Astrocyte of the cerebellum (primary cell): ENCODE measurements at regions not wholly inside any gene's neighbourhood (a gene's known extent, or its start where the extent isn't known, plus 50 kb on each side); places are given as distances from the start of the nearest gene placed in this dataset.

Experiments used
- DNase-seq: peaks from one replicate; pipeline ENCODE4 v3.0.0-alpha.2; 2011; ENCODE audit warnings: low read depth
- H3K4me3 ChIP-seq: 2 replicates; pipeline ENCODE4 v1.5.1; 2011; ENCODE audit warnings: mild to moderate bottlenecking, low read depth, low read length, moderate library complexity
- CTCF ChIP-seq: IDR thresholded peaks from 2 replicates; pipeline ENCODE4 v1.5.1; 2012; ENCODE audit warnings: low read length, low read depth, moderate library complexity, mild to moderate bottlenecking; ENCODE audit errors: missing control alignments
- in situ Hi-C: cut with HindIII; loops from 2 replicates; pipeline ENCODE4 v1.10.0; 2017; ENCODE audit warnings: low sequenced_read_pairs

- no peak for DNase-seq
- TF ChIP-seq CTCF = no peak
- in situ Hi-C loops = no loop called here
- H3K4me3 ChIP-seq = no peak overlapping the region
Measured at GRCh38 chr6:168948990-168949531, 304.6 kb downstream of the THBS2 start.

GRCh38 chr6:168948002-168948401 is 305.6 kb downstream of the THBS2 start:
- in situ Hi-C loops = no loop called here
- no peak for DNase-seq
- TF ChIP-seq CTCF = no peak
- H3K4me3 ChIP-seq = no peak overlapping the region

- no peak for TF ChIP-seq CTCF
- in situ Hi-C loops = no loop called here
- H3K4me3 ChIP-seq = no peak overlapping the region
- no peak for DNase-seq
Measured at GRCh38 chr6:168943231-168943905, 310.3 kb downstream of the THBS2 start.

- no peak overlapping the region for H3K4me3 ChIP-seq
- no peak for TF ChIP-seq CTCF
- in situ Hi-C loops = no loop called here
- no peak for DNase-seq
Measured at GRCh38 chr6:168942646-168943045, 311.0 kb downstream of the THBS2 start.

GRCh38 chr6:168941036-168941435 is 312.6 kb downstream of the THBS2 start:
- no peak for TF ChIP-seq CTCF
- in situ Hi-C loops = no loop called here
- DNase-seq = no peak
- no peak overlapping the region for H3K4me3 ChIP-seq

- in situ Hi-C loops = no loop called here
- TF ChIP-seq CTCF = no peak
- DNase-seq = no peak
- no peak overlapping the region for H3K4me3 ChIP-seq
Measured at GRCh38 chr6:168939796-168940195, 313.9 kb downstream of the THBS2 start.
